SK-N-DZ (cell line): ENCODE measurements at regions not wholly inside any gene's neighbourhood (a gene's known extent, or its start where the extent isn't known, plus 50 kb on each side); places are given as distances from the start of the nearest gene placed in this dataset.

Source experiments
- DNase-seq: peaks from one replicate; pipeline ENCODE4 v3.0.0-alpha.2; 2015; ENCODE audit warnings: low spot score

DNA sequence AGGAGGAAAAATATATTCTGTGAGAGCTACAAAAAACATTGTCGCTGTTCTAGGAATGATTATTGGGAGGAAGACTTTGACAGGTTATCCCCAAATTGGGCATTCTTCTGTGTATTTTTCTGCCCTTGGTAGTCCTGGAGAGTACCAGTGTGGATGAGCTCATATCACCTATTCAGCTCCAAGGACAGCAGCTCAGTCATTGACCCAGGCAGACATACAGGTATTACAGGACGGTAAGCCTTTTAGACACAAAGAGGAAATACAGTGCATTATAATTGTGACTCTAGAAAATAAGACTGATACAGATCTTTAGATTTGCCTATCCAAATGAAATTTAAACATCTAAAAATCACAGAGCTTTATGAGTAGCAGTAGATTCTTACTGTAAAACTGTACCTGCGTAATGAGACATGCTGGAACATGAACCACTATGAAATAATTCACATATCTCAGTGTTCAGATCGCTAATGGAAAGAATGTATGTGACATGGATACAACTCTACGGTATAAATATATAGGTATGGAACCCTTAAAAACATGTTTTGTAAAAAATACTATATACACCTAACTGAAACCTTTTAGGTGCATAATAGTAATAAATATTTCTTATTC is 56.0 kb downstream of the PLK2 start:
- DNase-seq, result no peak

DNA sequence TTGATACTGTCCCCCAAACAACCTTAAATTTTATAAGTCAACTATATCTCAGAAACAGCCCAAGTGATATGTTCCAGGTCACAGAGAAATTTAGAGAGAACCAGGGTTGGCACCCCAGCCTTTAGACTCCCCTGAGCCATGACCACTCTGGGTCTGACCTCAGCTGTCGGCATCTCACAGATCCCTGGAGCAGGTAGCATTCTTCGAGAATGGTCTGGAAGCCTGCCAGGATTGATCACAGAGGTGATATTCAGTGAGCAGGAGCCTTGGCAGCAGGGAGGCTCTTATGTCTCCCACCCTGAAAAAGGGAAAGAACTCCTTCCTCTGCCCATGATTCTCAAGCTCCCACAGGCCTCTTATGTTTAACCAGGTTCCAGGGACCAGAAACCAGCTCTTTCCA is 58.2 kb downstream of the PLK2 start:
- no peak for DNase-seq

DNA sequence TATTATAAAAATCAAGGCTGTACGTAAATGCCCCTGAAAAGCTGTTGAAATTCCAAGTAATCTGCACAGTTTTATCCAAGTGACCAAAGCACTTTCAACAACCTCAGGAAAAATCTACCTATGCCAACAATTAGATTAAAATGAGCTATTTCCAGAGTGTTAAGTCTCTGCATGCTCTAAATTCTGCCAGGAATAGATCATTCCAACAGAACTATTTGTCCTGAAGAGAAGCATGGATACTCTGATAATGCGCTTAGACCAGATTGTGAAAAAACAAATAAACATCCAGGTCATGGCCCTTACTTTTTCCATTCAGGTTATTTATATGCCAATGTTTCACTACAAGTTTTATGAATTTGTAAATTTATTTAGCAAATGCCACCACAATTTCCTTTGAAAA is 59.1 kb downstream of the PLK2 start:
- DNase-seq, result no peak

DNA sequence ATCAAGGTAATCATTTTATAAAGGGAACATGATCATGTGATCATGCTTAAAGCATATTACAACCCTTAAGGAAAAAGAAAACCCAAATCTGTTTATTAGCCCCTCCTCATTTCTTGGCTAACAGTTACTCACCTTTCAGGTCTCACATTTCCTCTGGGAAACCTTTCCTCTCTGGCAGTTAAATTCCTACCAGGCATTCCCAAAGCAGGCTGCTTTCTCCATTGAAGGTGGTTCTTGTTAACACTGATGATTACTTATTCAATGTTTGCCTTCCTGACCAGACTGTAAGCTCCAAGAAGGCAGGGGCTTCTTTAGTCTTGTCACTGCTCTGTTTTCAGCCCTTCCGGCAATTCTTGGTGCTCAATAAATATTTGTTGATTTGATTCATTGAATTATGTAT is 59.9 kb downstream of the PLK2 start:
- DNase-seq, result no peak

DNA sequence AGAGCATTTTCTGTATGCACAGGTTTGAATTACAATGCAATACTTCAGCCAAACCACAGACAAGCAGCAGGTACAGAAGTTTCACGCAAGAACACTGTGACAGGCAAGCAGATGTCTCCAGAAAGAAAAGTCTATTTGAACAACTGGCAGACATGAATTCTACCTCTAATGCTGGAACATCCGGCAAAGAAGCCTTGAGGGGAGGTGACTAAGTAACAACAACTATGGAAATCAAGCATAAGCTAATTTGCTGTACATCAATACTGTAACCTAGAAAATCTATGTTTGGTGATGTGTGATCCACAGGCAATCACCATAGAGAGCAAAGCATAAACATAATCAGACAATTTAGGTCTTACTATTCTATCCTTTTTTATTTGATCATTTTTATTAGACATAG is 65.5 kb downstream of the PLK2 start:
- no peak for DNase-seq

DNA sequence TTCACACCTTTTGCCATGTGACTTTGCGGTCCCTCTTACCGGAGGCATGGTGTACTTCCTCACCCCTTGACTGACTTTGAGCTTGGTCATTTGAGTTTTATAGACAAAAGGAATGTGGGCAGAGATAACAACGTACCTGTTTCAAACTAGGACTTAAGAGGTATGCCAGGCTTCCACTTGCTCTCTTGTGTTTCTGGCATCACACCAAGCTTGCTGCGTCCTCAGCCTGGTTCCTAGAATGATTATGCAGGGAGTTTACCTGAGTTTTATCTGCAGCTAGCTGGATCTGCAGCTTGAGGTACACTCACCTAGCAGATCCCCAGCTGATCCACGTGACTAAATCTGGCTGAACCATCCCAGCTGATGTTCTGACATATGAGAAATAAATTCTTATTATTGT is 66.2 kb downstream of the PLK2 start:
- DNase-seq, result no peak

DNA sequence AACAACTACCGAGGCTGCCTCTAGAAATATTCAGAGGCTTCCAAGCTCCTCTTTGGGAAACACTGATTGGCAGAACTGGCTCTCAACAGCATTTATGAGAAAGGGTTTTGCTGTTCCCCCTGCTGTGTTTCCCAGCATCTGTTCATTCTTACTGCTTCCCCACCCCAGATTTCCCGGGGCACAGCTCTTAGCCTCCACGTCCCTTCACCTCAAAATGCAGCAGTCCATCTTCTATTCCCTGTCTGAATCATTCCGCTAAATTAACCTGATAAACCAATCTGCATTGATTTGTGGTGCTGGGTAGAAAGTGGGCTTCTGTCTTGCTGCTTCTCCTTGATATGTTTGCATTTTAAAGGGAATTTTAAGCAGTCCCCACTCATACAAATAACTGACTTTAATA is 67.4 kb downstream of the PLK2 start:
- no peak for DNase-seq

GRCh38 chr5:58383448-58383847 is 76.4 kb downstream of the PLK2 start:
- no peak for DNase-seq

DNA sequence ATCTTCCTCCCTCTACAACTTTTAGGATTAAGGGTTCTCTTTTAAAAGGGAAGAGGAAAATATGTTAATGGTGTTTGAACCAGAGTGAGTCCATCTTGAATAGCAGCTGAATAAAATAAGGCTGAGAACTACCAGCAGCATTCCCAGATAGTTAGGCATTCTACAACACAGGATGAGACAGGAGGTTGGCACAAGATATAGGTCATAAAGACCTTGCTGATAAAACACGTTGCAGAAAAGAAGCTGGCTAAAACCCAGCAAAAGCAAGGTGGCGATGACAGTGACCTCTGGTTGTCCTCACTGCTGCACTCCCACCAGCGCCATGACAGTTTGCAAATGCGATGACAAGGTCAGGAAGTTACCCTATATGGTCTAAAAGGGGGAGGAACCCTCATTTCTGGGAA is 77.8 kb downstream of the PLK2 start:
- no peak for DNase-seq

DNA sequence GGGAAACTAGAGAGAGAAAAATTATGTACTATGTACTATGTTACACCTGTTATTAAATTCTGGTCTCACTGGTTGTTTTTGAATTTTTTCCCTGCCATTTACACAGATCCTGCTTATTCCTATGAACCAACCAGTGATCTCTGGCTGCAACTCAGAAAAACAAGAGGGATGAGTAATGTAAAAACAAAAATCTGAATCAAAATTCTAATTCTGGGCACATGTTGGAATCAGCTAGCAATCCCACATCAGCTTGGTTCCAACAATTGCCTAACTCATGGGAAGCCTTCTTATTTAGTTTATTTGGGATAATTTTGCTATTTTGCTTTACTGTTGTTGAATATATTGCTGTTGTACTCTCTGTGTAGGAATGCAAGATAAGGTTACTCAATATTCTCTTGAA is 78.3 kb downstream of the PLK2 start:
- DNase-seq, result no peak

DNA sequence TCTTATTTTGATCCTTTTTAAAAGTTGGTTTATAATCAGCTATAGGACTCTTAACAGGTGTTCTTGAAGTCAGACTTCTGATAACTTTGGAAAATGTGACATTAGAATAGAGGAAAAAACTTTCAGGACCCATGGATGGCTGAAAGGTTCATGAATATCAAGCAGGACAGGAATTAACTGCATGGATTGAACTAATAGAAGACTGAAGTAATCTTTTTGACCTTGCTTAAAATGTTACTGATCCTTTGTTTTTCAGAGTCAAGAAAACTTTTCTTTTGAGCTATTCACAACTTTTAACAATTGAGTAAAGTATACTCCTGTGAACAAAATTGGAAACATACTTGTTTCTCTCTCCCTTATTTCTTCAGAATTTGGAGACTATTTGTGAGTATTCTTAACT is 79.2 kb downstream of the PLK2 start:
- no peak for DNase-seq

DNA sequence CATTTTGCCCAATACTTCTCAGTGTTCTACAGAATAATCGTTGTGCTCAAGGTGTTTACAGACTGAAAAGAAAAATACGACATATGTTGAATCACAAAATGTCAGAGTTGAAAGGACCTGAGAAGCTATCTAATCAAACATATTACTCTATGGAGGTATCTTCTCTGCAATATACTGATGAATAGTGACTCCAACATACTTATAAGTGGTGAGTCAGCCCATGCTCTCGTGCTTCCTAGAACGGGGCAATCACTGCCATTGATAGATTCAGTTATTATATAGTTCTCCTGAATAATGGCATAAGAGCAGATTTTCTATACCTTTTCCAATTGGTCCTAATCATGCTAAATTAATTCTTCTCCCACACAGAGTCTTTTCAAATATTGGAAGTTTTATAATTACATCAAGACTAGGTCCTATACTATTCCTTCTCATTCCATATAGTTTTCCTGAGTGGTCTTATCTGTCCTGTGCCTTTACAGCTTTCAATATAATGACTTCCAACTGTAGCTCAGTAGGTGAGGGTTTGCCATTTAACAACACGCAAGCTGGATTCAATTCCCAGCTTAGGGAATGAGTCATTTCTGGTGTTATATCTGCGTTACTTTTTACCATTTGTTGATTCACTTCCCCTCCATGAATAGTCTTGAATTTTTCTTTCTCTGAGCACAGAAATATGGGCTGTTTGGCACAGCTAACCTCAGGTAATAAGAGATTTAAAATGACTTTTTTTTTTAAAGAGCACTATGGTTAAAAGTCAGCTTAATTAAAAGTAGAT is 81.1 kb downstream of the PLK2 start:
- no peak for DNase-seq

DNA sequence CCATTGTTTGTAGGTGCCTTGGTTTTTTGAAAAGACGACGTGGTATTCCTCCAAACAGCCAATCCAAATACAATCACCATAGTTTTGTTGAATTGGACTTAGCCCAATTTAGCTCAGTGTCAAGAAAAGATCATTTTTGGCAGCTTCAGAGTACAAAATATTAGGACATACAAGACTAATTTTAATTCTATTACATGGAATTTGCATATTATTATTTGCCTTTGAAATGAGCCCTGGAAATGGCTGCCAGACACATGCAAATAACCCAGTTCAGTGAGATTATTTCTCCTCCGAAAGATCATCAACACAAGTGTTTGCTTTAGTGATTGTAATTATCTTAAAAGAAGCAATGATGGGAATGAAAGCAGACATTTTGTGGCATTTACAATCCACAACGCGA is 89.3 kb downstream of the PLK2 start:
- DNase-seq, result no peak

DNA sequence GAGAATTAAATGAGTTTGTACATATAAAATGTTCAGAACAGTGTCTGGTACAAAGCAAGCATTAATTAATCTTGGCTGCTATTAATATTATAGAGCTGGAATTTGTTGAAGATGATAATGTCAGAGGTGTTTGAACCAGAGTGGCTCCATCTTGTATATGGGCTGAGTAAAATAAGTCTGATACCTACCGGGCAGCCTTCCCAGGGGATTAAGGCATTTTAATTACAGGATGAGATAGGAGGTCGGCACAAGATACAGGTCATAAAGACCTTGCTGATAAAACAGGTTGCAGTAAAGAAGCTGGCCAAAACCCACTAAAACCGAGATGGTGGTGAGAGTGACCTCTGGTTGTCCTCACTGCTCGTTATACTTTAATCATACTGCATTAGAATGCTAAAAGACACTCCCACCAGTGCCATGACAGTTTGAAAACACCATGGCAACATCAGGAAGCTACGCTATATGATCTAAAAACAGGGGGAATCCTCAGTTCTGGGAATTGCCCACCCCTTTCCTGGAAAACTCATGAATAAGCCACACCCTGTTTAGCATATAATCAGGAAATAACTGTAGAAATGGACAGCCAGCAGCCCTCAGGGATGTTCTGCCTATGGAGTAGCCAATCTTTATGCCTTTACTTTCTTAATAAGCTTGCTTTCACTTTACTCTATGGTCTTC is 90.2 kb downstream of the PLK2 start:
- DNase-seq, result no peak

GRCh38 chr5:58366461-58366860 is 93.4 kb downstream of the PLK2 start:
- no peak for DNase-seq

GRCh38 chr5:58365791-58366190 is 94.1 kb downstream of the PLK2 start:
- no peak for DNase-seq

DNA sequence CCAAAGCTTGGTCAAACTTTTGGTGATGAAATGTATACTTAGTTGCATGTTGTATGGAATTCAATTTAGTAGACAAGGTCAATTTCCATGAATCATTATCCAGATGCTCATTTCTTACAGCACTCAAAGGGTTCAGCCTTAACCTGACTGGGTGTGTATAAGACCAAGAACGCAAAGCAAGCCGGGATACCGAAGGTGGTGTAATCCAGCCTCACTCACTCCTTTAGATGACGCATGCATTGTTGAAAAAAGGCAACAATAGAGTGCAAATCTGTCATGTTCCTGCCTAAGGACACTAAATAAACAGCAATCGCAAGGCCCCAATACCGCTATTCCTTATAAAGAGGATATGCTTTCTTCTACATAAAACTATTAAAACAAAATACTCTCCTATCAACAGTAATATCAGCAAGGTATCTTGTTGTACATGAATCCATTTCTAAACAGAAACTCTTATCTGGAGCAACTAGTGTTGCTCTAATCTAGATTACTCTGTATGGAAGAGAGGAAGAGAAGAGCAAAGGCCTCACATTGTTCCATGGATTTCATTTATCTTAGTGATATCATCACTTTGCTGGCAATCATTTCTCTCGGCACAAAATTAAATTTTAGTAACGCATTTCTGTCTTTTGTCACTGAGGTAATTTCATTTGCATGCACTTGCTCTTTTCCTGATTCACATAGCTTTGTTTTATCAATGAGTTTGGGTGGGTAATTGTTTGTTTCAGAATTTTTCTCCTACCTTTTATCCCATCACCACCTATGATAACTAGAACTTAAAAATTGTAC is 96.2 kb downstream of the PLK2 start:
- peak; percentile 60 for DNase-seq

GRCh38 chr5:58362135-58362534 is 97.8 kb downstream of the PLK2 start:
- no peak for DNase-seq

GRCh38 chr5:58360794-58361193 is 99.1 kb downstream of the PLK2 start:
- no peak for DNase-seq

DNA sequence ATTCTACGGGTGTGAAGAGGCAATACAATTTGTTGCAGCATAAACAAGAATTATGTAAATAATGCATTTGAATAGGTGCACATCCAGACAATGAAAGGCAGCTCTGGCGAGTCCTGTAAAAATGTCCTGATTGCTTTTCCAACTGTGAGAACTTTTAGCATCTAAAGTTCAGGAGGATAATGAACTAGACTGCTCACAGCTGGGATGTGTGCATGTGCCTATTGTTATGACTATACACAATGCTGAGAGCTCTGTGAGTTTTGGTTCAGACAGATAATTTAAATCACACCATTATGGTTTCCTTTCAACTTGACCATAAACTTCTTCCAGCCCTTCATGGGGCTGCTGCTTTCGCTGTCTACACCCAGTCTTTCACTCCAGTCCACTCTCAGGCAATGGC is 99.9 kb downstream of the PLK2 start:
- DNase-seq, result no peak

DNA sequence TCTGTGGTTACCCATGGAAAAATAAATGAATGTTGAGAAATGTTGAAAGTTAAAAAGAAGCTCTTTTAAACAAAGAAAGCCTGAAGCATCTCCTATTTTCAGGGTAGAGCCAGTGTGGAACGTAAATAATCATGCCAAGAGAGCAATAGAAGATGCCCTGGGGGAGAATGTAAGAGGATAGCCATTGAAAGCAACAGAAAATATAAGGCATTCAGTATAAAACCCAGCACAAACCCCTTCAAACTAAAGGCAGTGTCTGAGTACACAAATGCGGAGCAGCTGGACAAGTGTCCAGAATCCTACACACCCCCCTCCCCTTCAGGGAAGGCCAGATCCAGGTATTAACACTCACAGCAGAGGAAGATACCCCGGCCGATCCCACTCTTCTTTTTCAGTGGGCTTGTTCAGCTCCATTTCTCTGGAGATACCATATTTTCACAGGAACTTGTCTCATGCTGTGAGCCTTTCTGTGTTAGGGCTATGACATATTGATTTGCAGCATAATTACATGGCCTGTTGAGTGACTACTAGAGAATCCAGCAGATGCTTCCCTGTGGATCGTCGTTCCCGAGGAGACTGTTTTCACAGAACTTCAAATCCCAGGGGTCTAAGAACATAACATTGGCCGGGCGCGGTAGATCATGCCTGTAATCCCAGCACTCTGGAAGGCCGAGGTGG is 101.2 kb downstream of the PLK2 start:
- DNase-seq, result no peak
